ENCODE measurements at regions not wholly inside any gene's neighbourhood (a gene's known extent, or its start where the extent isn't known, plus 50 kb on each side); places are given as distances from the start of the nearest gene placed in this dataset.
"Not testable (repeated sequence)": the region's sequence is repeated elsewhere in the genome, so short reads cannot be mapped to it uniquely, and the experiment has no call there.

- no peak for DNase-seq
These were observed 68.2 kb downstream of the LHX9 start for GRCh38 chr1:197985351-197985750.

GRCh38 chr1:197986817-197987216, 69.6 kb downstream of the LHX9 start:
- DNase-seq = no peak

GRCh38 chr1:197987294-197987693, 70.1 kb downstream of the LHX9 start:
- no peak for DNase-seq

GRCh38 chr1:197988581-197988980, 71.4 kb downstream of the LHX9 start:
- not testable (repeated sequence) for DNase-seq

GRCh38 chr1:197989058-197989457, 71.9 kb downstream of the LHX9 start:
- DNase-seq = no peak

- DNase-seq = no peak
These were observed 74.4 kb downstream of the LHX9 start for GRCh38 chr1:197991594-197991993.

- DNase-seq = no peak
These were observed 77.8 kb downstream of the LHX9 start for GRCh38 chr1:197994907-197995407.

- no peak for DNase-seq
These were observed 78.5 kb downstream of the LHX9 start for GRCh38 chr1:197995408-197996258.

- not testable (repeated sequence) for DNase-seq
These were observed 79.0 kb downstream of the LHX9 start for GRCh38 chr1:197996259-197996512.

- DNase-seq = no peak
These were observed 80.9 kb downstream of the LHX9 start for GRCh38 chr1:197998110-197998509.

- DNase-seq = no peak
These were observed 84.7 kb downstream of the LHX9 start for GRCh38 chr1:198001776-198002408.

GRCh38 chr1:198003468-198003867, 86.3 kb downstream of the LHX9 start:
- DNase-seq = no peak

GRCh38 chr1:198007011-198007410, 89.8 kb downstream of the LHX9 start:
- no peak for DNase-seq

GRCh38 chr1:198007687-198008607, 90.8 kb downstream of the LHX9 start:
- DNase-seq = no peak

- no peak for DNase-seq
These were observed 97.2 kb downstream of the LHX9 start for GRCh38 chr1:198014355-198014754.

- DNase-seq = no peak
These were observed 98.1 kb downstream of the LHX9 start for GRCh38 chr1:198015309-198015708.

- DNase-seq = no peak
These were observed 101.4 kb downstream of the LHX9 start for GRCh38 chr1:198018529-198018928.

- no peak for DNase-seq
These were observed 102.0 kb downstream of the LHX9 start for GRCh38 chr1:198019126-198019525.

GRCh38 chr1:198024336-198024735, 107.2 kb downstream of the LHX9 start:
- DNase-seq = no peak

- DNase-seq = peak in 1 of 2 donors; percentile 6
These were observed 107.6 kb downstream of the LHX9 start for GRCh38 chr1:198024782-198025181.

- DNase-seq = no peak
These were observed 113.5 kb downstream of the LHX9 start for GRCh38 chr1:198030682-198031081.

- no peak for DNase-seq
These were observed 113.9 kb downstream of the LHX9 start for GRCh38 chr1:198031086-198031485.

- no peak for DNase-seq
These were observed 115.5 kb downstream of the LHX9 start for GRCh38 chr1:198032668-198033067.
